Vagina (tissue), 2 donors: ENCODE measurements at regions not wholly inside any gene's neighbourhood (a gene's known extent, or its start where the extent isn't known, plus 50 kb on each side); places are given as distances from the start of the nearest gene placed in this dataset.

Experiments
- DNase-seq, 2 donors: peaks; one replicate each; pipeline ENCODE4 v3.0.0-alpha.2; 2017; ENCODE audit errors: extremely low spot score in 2 of 2
- H3K27ac ChIP-seq: fragments of 200-600 bp; sonication (generic); one replicate; pipeline ENCODE4 v1.5.1; 2019
- H3K27me3 ChIP-seq: fragments of 200-600 bp; sonication (generic); one replicate; pipeline ENCODE4 v1.5.1; 2019
- H3K36me3 ChIP-seq, 2 donors: fragments of 200-600 bp; sonication (generic); one replicate each; pipeline ENCODE4 v1.5.1; 2017 to 2019
- H3K4me1 ChIP-seq: fragments of 200-600 bp; sonication (generic); one replicate; pipeline ENCODE4 v1.5.1; 2019
- H3K4me3 ChIP-seq, 2 donors: fragments of 200-600 bp; sonication (generic); 1 replicate in 1 of 2; 2 replicates in 1 of 2; pipeline ENCODE4 v1.5.1; 2016 to 2019
- H3K9me3 ChIP-seq: fragments of 200-600 bp; sonication (generic); one replicate; pipeline ENCODE4 v1.5.1; 2019
- POLR2A ChIP-seq, 2 donors: fragments of 450-650 bp; IDR thresholded peaks; one replicate each; pipeline ENCODE4 v1.6.1; 2017; ENCODE audit warnings: antibody characterized with exemption in 2 of 2, mild to moderate bottlenecking in 2 of 2, moderate library complexity in 2 of 2
- POLR2AphosphoS5 ChIP-seq, 2 donors: sonication (generic); formaldehyde crosslinking; IDR thresholded peaks; one replicate each; pipeline ENCODE4 v1.9.0; 2017; ENCODE audit warnings: antibody characterized with exemption in 2 of 2, mild to moderate bottlenecking in 2 of 2, low read depth in 1 of 2; ENCODE audit not compliant: insufficient read depth in 1 of 2
- intact Hi-C: fragments of 100-400 bp; cut with DNase I; formaldehyde crosslinking; loops from one replicate; pipeline ENCODE4 v1.15.1; 2023
- TF ChIP-seq, protein P1 (sequence below), 3 experiments: fragments of 450-650 bp in 2 of 3; fragments of 200-600 bp in 1 of 3; sonication (generic) in 1 of 3; IDR thresholded peaks; one replicate each; pipeline ENCODE4 v1.5.1; 2017 to 2019; ENCODE audit warnings: antibody characterized with exemption in 3 of 3, mild to moderate bottlenecking in 2 of 3, moderate library complexity in 2 of 3

DNA sequence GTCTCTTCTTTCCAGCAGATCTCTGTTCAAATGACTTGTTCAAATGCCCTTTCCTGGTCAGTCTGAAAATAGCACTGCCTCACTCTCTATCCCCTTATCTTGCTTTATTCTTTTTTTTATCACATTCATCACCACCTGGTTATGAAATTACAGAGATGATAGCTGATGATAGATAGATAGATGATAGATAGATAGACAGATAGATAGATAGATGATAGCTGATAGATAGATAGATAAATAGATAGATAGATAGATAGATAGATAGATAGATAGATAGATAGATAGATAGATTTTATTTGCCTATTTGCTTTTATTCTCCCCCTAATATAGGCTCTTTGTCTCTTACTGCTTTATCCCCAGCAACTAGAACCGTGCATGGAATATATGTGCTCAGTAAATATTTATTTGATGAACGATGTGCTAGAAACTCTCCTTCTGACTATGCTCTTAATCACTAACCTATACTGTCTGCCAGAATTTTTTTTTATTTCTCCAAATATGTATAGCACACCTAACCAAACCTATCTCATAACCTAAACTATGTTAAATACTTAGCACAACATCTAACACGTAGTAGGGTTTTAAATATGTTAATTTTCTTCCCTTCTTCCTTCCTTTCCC is 372.8 kb upstream of the DUSP10 start:
- DNase-seq, result no peak
- Histone ChIP-seq H3K4me1 (no peaks in the 10 kb centered on the region), H3K4me3 (no peak overlapping the region), H3K27me3 (no peaks in the 10 kb centered on the region), H3K27ac (no peak overlapping the region), H3K9me3 (no peaks in the 10 kb centered on the region), H3K36me3 (no peaks in the 10 kb centered on the region)
- intact Hi-C loops, result no loop called here
- TF ChIP-seq POLR2AphosphoS5 (IDR thresholded peaks at IDR 0.05; ENCODE audit: insufficient read depth in 1 of 2, low read depth in 1 of 2) (no peak), POLR2A (IDR thresholded peaks at IDR 0.05) (no peak)
- TF ChIP-seq, protein P1, sequence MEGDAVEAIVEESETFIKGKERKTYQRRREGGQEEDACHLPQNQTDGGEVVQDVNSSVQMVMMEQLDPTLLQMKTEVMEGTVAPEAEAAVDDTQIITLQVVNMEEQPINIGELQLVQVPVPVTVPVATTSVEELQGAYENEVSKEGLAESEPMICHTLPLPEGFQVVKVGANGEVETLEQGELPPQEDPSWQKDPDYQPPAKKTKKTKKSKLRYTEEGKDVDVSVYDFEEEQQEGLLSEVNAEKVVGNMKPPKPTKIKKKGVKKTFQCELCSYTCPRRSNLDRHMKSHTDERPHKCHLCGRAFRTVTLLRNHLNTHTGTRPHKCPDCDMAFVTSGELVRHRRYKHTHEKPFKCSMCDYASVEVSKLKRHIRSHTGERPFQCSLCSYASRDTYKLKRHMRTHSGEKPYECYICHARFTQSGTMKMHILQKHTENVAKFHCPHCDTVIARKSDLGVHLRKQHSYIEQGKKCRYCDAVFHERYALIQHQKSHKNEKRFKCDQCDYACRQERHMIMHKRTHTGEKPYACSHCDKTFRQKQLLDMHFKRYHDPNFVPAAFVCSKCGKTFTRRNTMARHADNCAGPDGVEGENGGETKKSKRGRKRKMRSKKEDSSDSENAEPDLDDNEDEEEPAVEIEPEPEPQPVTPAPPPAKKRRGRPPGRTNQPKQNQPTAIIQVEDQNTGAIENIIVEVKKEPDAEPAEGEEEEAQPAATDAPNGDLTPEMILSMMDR (IDR thresholded peaks at IDR 0.05), result no peak

DNA sequence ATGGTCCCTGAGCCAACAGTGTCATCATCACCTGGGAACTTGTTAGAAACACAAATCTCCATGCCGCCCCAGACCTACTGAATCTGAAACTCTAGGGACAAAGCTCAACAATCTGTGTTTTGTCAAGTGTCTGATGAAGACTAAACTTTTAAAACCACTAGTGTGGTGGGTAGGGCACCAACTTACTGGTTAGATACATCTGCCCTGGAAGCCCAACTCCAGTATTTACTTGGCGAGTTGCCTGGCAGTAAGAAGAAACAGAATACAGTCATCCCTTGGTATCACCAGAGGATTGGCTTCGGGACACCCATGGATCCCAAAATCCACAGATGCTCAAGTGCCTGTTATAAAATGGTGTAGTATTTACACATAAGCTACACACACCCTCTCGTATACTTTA is 367.9 kb upstream of the DUSP10 start:
- intact Hi-C loops, result no loop called here
- Histone ChIP-seq H3K27ac (no peak overlapping the region), H3K27me3 (no peaks in the 10 kb centered on the region), H3K9me3 (no peaks in the 10 kb centered on the region), H3K4me3 (no peak overlapping the region), H3K36me3 (no peaks in the 10 kb centered on the region), H3K4me1 (no peaks in the 10 kb centered on the region)
- TF ChIP-seq, protein P1 (IDR thresholded peaks at IDR 0.05), result no peak
- TF ChIP-seq POLR2A (IDR thresholded peaks at IDR 0.05), result no peak
- no peak for TF ChIP-seq POLR2AphosphoS5 (IDR thresholded peaks at IDR 0.05; ENCODE audit: insufficient read depth in 1 of 2, low read depth in 1 of 2)
- DNase-seq, result no peak

DNA sequence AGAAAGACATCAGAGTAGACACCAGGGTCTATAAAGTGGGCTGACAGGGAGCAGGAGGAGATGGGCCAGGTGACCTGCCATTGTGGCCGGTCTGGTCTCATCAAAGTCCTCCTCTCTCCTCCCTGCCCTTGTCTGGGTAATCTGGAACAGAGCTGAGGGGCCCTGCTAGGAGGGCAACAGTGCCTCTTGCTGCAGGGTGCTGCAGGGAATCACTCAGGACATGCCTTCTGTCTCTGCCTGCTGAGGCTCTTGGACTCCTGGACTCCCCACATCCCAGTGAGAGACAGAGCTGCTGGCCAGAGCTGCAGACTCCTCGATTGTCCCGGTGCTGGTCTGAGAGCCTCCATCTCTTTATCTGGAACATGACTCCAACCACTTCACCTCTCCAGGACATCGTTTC is 366.1 kb upstream of the DUSP10 start:
- no peak for DNase-seq
- Histone ChIP-seq H3K36me3 (no peaks in the 10 kb centered on the region), H3K4me3 (no peak overlapping the region), H3K9me3 (no peaks in the 10 kb centered on the region), H3K27me3 (no peaks in the 10 kb centered on the region), H3K27ac (no peak overlapping the region), H3K4me1 (no peaks in the 10 kb centered on the region)
- no peak for TF ChIP-seq POLR2A (IDR thresholded peaks at IDR 0.05)
- TF ChIP-seq, protein P1 (IDR thresholded peaks at IDR 0.05), result no peak
- no peak for TF ChIP-seq POLR2AphosphoS5 (IDR thresholded peaks at IDR 0.05; ENCODE audit: insufficient read depth in 1 of 2, low read depth in 1 of 2)
- intact Hi-C loops, result no loop called here

DNA sequence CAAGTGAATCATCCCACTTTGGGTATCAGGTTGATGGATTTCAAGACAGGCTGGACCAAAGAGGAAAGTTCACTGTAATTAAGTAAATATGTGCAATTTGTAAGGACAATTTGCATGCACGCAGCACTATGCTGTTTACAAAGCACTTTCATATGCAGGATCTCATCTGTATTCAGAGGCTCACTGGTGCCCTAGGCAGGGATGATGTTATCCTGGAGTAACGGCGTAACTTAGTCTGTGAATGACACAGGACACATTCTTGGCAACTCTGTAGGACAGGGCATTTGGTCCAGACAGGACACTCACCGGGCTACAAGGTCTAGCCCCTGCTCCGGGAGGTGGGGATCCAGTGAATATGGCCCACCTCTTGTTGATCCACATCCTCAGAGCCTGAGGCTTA is 365.4 kb upstream of the DUSP10 start:
- no peak overlapping the region for H3K4me3 ChIP-seq
- no peaks in the 10 kb centered on the region for H3K36me3 ChIP-seq
- DNase-seq, result no peak
- intact Hi-C loops, result no loop called here
- H3K9me3 ChIP-seq, result no peaks in the 10 kb centered on the region
- no peak overlapping the region for H3K27ac ChIP-seq
- H3K4me1 ChIP-seq, result no peaks in the 10 kb centered on the region
- no peak for TF ChIP-seq POLR2AphosphoS5 (IDR thresholded peaks at IDR 0.05; ENCODE audit: insufficient read depth in 1 of 2, low read depth in 1 of 2)
- TF ChIP-seq, protein P1 (IDR thresholded peaks at IDR 0.05), result no peak
- TF ChIP-seq POLR2A (IDR thresholded peaks at IDR 0.05), result no peak
- H3K27me3 ChIP-seq, result no peaks in the 10 kb centered on the region

DNA sequence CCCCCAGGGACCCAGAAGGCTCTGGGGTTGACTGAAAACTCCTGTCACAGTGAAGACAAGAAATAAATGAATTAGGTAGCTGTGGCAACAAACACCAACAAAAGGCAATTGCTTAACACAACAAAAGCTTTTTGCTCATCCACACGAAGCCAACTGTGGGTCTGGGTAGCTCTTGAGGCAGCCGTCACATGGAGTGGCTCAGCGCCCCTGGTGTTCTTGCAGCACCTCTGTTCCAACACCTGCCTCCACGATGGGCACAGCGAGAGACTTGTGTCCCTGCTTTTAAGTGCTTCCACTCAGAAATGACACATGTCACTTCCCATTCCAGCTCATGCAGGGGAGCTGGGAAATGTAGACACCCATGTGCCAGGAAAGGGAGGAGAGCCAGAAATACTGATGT is 364.5 kb upstream of the DUSP10 start:
- intact Hi-C loops, result no loop called here
- H3K9me3 ChIP-seq, result no peaks in the 10 kb centered on the region
- no peak for TF ChIP-seq POLR2A (IDR thresholded peaks at IDR 0.05)
- TF ChIP-seq POLR2AphosphoS5 (IDR thresholded peaks at IDR 0.05; ENCODE audit: insufficient read depth in 1 of 2, low read depth in 1 of 2), result no peak
- TF ChIP-seq, protein P1 (IDR thresholded peaks at IDR 0.05), result no peak

More for the DNA sequence above, 364.5 kb upstream of the DUSP10 start:
- no peak for DNase-seq
- Histone ChIP-seq H3K27ac (no peak overlapping the region), H3K4me1 (no peaks in the 10 kb centered on the region), H3K4me3 (no peak overlapping the region), H3K36me3 (no peaks in the 10 kb centered on the region), H3K27me3 (no peaks in the 10 kb centered on the region)
